GM12865 (cell line): ENCODE measurements at regions not wholly inside any gene's neighbourhood (a gene's known extent, or its start where the extent isn't known, plus 50 kb on each side); places are given as distances from the start of the nearest gene placed in this dataset.

Experiments
- DNase-seq: peaks from one replicate; pipeline ENCODE4 v3.0.0; 2010; ENCODE audit warnings: low read depth
- H3K4me3 ChIP-seq: 2 replicates; pipeline ENCODE4 v1.5.1; 2011; ENCODE audit warnings: mild to moderate bottlenecking, low read depth, low read length, control low read depth
- CTCF ChIP-seq: IDR thresholded peaks from 2 replicates; pipeline ENCODE4 v1.5.1; 2011; ENCODE audit warnings: low read length, control low read depth, low read depth, inconsistent platforms; ENCODE audit not compliant: insufficient read depth; ENCODE audit errors: missing control alignments

- H3K4me3 ChIP-seq: no peak overlapping the region
- DNase-seq: no peak
- TF ChIP-seq CTCF: no peak
Measured at GRCh38 chr14:25233613-25234012, 183.7 kb upstream of the STXBP6 start.

DNA sequence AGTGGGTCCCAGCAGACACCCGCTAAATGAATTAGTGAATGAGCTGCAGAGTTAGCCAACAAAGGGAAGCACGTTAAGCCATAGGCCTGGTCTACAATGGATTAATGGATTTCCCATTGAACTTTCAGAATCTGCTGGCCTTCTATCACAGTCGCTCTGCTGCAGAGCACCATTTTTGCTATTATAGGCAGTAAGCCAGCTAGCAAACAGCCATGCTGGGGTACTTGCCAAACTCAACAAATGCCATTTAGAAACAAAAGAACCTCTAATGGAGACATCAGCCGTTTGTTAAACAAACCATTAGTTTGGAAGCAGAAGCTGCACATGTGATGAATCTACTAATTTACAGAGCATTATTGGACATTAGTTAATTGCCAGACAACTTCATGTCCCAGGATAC lies 181.1 kb upstream of the STXBP6 start:
- TF ChIP-seq CTCF: no peak
- DNase-seq: no peak
- H3K4me3 ChIP-seq: no peak overlapping the region

DNA sequence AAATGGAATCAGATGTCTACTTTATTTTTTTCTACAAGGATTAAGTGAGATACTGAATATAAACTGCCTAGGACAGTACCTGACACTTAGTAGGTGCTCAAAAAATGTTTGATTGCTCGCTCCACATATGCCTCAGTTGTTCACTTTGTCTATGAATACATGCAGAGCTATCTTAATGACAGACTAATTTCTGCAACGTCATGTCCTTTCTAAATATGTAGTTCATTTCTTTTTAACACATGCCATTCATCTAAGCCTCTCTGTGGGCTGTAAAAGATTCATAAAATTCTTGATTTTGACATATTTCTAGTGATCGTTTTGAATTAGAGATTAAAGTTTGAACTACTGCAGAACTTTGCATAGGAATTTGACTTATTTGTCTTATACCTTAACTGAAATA lies 176.3 kb upstream of the STXBP6 start:
- no peak overlapping the region for H3K4me3 ChIP-seq
- DNase-seq: no peak
- no peak for TF ChIP-seq CTCF

GRCh38 chr14:25222256-25222655 lies 172.3 kb upstream of the STXBP6 start:
- DNase-seq: no peak
- no peak for TF ChIP-seq CTCF
- H3K4me3 ChIP-seq: no peak overlapping the region

GRCh38 chr14:25220514-25220913 lies 170.6 kb upstream of the STXBP6 start:
- no peak for DNase-seq
- TF ChIP-seq CTCF: no peak
- no peak overlapping the region for H3K4me3 ChIP-seq

DNA sequence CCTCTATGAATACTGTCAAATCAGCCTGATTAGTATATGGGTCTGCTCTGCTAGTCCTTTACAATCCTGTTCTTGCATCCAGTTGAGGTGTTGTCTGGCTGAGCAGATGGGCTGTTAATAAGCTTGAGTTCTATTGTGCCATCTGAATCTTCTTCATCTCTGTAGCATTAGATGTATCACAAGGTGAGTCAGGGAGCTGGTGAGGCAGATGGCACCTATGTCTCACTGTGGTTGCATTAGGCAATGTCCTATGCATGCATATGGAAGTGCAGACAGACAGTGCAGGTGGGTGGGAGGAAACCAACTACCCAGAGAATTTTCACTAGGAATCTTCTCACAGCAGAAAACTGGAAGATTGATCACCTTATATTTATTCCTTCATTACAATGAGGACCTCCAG lies 165.7 kb upstream of the STXBP6 start:
- no peak overlapping the region for H3K4me3 ChIP-seq
- no peak for TF ChIP-seq CTCF
- DNase-seq: no peak

DNA sequence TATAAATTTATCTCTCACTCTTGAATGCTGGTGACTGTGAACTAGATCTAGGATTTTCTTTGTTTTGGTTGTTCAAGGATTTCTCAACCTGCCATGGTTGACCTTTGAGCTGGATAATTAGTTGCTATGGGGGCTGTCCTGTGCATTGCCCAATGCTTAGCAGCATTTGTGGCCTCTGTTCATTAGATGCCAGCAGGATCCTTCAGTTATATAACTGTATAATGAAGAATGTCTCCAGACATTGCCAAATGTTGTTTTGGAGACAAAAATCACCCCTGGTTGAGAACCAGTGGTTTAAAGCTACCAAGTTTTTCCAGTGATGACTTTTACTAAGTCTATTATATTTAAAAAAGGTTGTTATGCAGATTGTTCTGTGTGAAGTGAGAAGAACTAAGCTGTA lies 147.9 kb upstream of the STXBP6 start:
- no peak for TF ChIP-seq CTCF
- no peak overlapping the region for H3K4me3 ChIP-seq
- no peak for DNase-seq
